Endothelial cell (in vitro differentiated cells): ENCODE measurements at regions not wholly inside any gene's neighbourhood (a gene's known extent, or its start where the extent isn't known, plus 50 kb on each side); places are given as distances from the start of the nearest gene placed in this dataset.

Source experiments
- DNase-seq: peaks from one replicate; pipeline ENCODE4 v3.0.0; 2021; ENCODE audit warnings: low spot score
- H3K27ac Mint-ChIP-seq: one replicate; pipeline ENCODE4 v1.8.0; 2021; ENCODE audit warnings: mixed read lengths, inconsistent platforms; ENCODE audit not compliant: unreplicated experiment
- H3K27me3 Mint-ChIP-seq: one replicate; pipeline ENCODE4 v1.8.0; 2021; ENCODE audit warnings: mild to moderate bottlenecking, moderate library complexity, mixed read lengths, inconsistent platforms; ENCODE audit not compliant: unreplicated experiment
- H3K36me3 Mint-ChIP-seq: one replicate; pipeline ENCODE4 v1.8.0; 2021; ENCODE audit warnings: mild to moderate bottlenecking, low read depth, mixed read lengths, inconsistent platforms; ENCODE audit not compliant: unreplicated experiment
- H3K4me1 Mint-ChIP-seq: one replicate; pipeline ENCODE4 v1.8.0; 2021; ENCODE audit warnings: mild to moderate bottlenecking, mixed read lengths, inconsistent platforms; ENCODE audit not compliant: unreplicated experiment
- H3K4me3 Mint-ChIP-seq: one replicate; pipeline ENCODE4 v1.8.0; 2021; ENCODE audit warnings: mild to moderate bottlenecking, mixed read lengths, inconsistent platforms; ENCODE audit not compliant: unreplicated experiment
- H3K9me3 Mint-ChIP-seq: one replicate; pipeline ENCODE4 v1.8.0; 2021; ENCODE audit warnings: mixed read lengths, inconsistent platforms; ENCODE audit not compliant: unreplicated experiment
- CTCF ChIP-seq: fragments of 200-600 bp; sonication (generic); IDR thresholded peaks from one replicate; pipeline ENCODE4 v1.5.0; 2021; ENCODE audit warnings: antibody characterized with exemption; ENCODE audit not compliant: unreplicated experiment

- Mint-ChIP-seq H3K4me1 (peaks cover 12% of the 10 kb centered on the region), H3K27me3 (no peaks in the 10 kb centered on the region), H3K9me3 (no peaks in the 10 kb centered on the region), H3K4me3 (no peak overlapping the region), H3K27ac (no peak overlapping the region), H3K36me3 (no peaks in the 10 kb centered on the region)
- TF ChIP-seq CTCF, result no peak
- no peak for DNase-seq
Measured at GRCh38 chr3:159168788-159169187, 366.9 kb downstream of the MFSD1 start.

GRCh38 chr3:159169828-159170227 is 368.0 kb downstream of the MFSD1 start:
- TF ChIP-seq CTCF, result no peak
- Mint-ChIP-seq H3K27ac (no peak overlapping the region), H3K4me3 (no peak overlapping the region), H3K4me1 (peaks cover 12% of the 10 kb centered on the region), H3K27me3 (no peaks in the 10 kb centered on the region), H3K9me3 (no peaks in the 10 kb centered on the region), H3K36me3 (no peaks in the 10 kb centered on the region)
- DNase-seq, result no peak

GRCh38 chr3:159170436-159171003 is 368.7 kb downstream of the MFSD1 start:
- no peaks in the 10 kb centered on the region for H3K36me3 Mint-ChIP-seq
- H3K4me1 Mint-ChIP-seq, result peaks cover 12% of the 10 kb centered on the region
- no peak overlapping the region for H3K4me3 Mint-ChIP-seq
- H3K9me3 Mint-ChIP-seq, result no peaks in the 10 kb centered on the region
- no peak for TF ChIP-seq CTCF
- DNase-seq, result no peak
- H3K27ac Mint-ChIP-seq, result no peak overlapping the region
- H3K27me3 Mint-ChIP-seq, result no peaks in the 10 kb centered on the region

- H3K27ac Mint-ChIP-seq, result no peak overlapping the region
Measured at GRCh38 chr3:159171333-159171732, 369.5 kb downstream of the MFSD1 start.

More at GRCh38 chr3:159171333-159171732, 369.5 kb downstream of the MFSD1 start:
- Mint-ChIP-seq H3K27me3 (no peaks in the 10 kb centered on the region), H3K4me1 (peaks cover 12% of the 10 kb centered on the region), H3K9me3 (no peaks in the 10 kb centered on the region), H3K36me3 (no peaks in the 10 kb centered on the region), H3K4me3 (no peak overlapping the region)
- no peak for DNase-seq
- TF ChIP-seq CTCF, result no peak
